HCT116 (cell line): ENCODE measurements at regions not wholly inside any gene's neighbourhood (a gene's known extent, or its start where the extent isn't known, plus 50 kb on each side); places are given as distances from the start of the nearest gene placed in this dataset.

Experiments
- ATAC-seq: fragments of 200-7000 bp; cut with Tn5 transposase; 2 replicates; pipeline ENCODE4 v1.9.1; 2020; ENCODE audit warnings: mild to moderate bottlenecking, moderate library complexity
- BruUV-seq: library from RNA; stranded (reverse); fragments of 400-500 nt; replicated peaks from 2 replicates; lab custom pipeline; 2021; lab: Mats Ljungman, UMichigan
- CTCF ChIA-PET: fragments of 300-600 bp; sonication (Branson Sonifier 250); formaldehyde crosslinking; loops from one replicate; lab custom pipeline; 2021; ENCODE audit warnings: antibody characterized with exemption; lab: Charles Lee
- POLR2A ChIA-PET: fragments of 300-600, 350-600 bp; sonication (Branson Sonifier 250); formaldehyde crosslinking; loops from one replicate; lab custom pipeline; 2021; ENCODE audit warnings: antibody characterized with exemption; lab: Charles Lee
- RAD21 ChIA-PET, 2 experiments: fragments of 300-600 bp; sonication (Branson Sonifier 250); formaldehyde crosslinking; loops; one replicate each; lab custom pipeline; 2023; ENCODE audit warnings: low total read pairs in 2 of 2; ENCODE audit not compliant: uncharacterized antibody in 2 of 2, unreplicated experiment in 2 of 2, low non-redundant PET in 1 of 2; lab: Charles Lee
- DNase-seq: peaks from one replicate; pipeline ENCODE4 v3.0.0-alpha.2; 2010; ENCODE audit warnings: low read depth, low spot score
- H2AFZ ChIP-seq: fragments of 200-600 bp; shearing (Covaris generic), sonication (generic); 2 replicates; pipeline ENCODE4 v1.6.1; 2017; ENCODE audit warnings: low read depth, mixed run types, mixed read lengths, antibody characterized with exemption, low read length; ENCODE audit not compliant: poor library complexity, severe bottlenecking
- H3K27ac ChIP-seq: 2 replicates; pipeline ENCODE4 v1.5.1; 2012; ENCODE audit warnings: low read depth, low read length
- H3K27me3 ChIP-seq: fragments of 200-600 bp; sonication (generic); 2 replicates; pipeline ENCODE4 v1.6.1; 2016; ENCODE audit warnings: mixed run types, low read length, mixed read lengths; ENCODE audit not compliant: insufficient read depth
- H3K36me3 ChIP-seq, 2 experiments: fragments of 200-500 bp in 1 of 2; fragments of 200-600 bp in 1 of 2; sonication (Bioruptor generic) in 1 of 2; sonication (generic) in 1 of 2; 2 replicates each; pipeline versions ENCODE4 v1.5.1 to v1.6.1; 2014 to 2016; ENCODE audit warnings: low read length in 2 of 2, inconsistent platforms in 1 of 2, mixed read lengths in 1 of 2, mixed run types in 1 of 2; ENCODE audit not compliant: insufficient read depth in 2 of 2, control insufficient read depth in 1 of 2
- H3K4me1 ChIP-seq, 2 experiments: fragments of 200-600 bp in 1 of 2; sonication (generic) in 1 of 2; 2 replicates each; pipeline versions ENCODE4 v1.5.1 to v1.6.1; 2012 to 2017; ENCODE audit warnings: low read length in 2 of 2, inconsistent platforms in 1 of 2, mild to moderate bottlenecking in 1 of 2, mixed read lengths in 1 of 2, mixed run types in 1 of 2, moderate library complexity in 1 of 2; ENCODE audit not compliant: insufficient read depth in 2 of 2, control insufficient read depth in 1 of 2
- H3K4me2 ChIP-seq: fragments of 200-600 bp; sonication (generic); 2 replicates; pipeline ENCODE4 v1.6.1; 2017; ENCODE audit warnings: mixed run types, low read length, mixed read lengths
- H3K4me3 ChIP-seq, 2 experiments: fragments of 200-600 bp in 1 of 2; sonication (generic) in 1 of 2; replicated peaks in 1 of 2; 2 replicates each; pipeline ENCODE4 v1.5.1; 2011 to 2016; ENCODE audit warnings: low read length in 2 of 2, control low read depth in 1 of 2, low read depth in 1 of 2, mild to moderate bottlenecking in 1 of 2, mixed read lengths in 1 of 2, mixed run types in 1 of 2
- H3K79me2 ChIP-seq: fragments of 200-600 bp; sonication (generic); 2 replicates; pipeline ENCODE4 v1.6.1; 2017; ENCODE audit warnings: mild to moderate bottlenecking, mixed run types, low read length, moderate library complexity, mixed read lengths; ENCODE audit not compliant: insufficient read depth
- H3K9ac ChIP-seq: fragments of 200-600 bp; sonication (generic); 2 replicates; pipeline ENCODE4 v1.6.1; 2016; ENCODE audit warnings: low read length, mixed read lengths
- H3K9me2 ChIP-seq: fragments of 200-600 bp; sonication (generic), shearing (Covaris generic); 2 replicates; pipeline ENCODE4 v1.6.1; 2017; ENCODE audit warnings: mixed run types, mild to moderate bottlenecking, moderate library complexity; ENCODE audit not compliant: insufficient read depth
- H3K9me3 ChIP-seq, 2 experiments: fragments of 200-500 bp in 1 of 2; fragments of 200-600 bp in 1 of 2; sonication (Bioruptor generic) in 1 of 2; sonication (generic) in 1 of 2; 2 replicates each; pipeline ENCODE4 v1.6.1; 2014 to 2017; ENCODE audit warnings: low read length in 2 of 2, mixed read lengths in 2 of 2, inconsistent platforms in 1 of 2, low read depth in 1 of 2, mild to moderate bottlenecking in 1 of 2, mixed run types in 1 of 2, moderate library complexity in 1 of 2; ENCODE audit not compliant: control insufficient read depth in 1 of 2, insufficient read depth in 1 of 2
- H4K20me1 ChIP-seq: fragments of 200-600 bp; sonication (generic), shearing (Covaris generic); 2 replicates; pipeline ENCODE4 v1.6.1; 2017; ENCODE audit warnings: mixed run types, mild to moderate bottlenecking, moderate library complexity; ENCODE audit not compliant: insufficient read depth
- CTCF ChIP-seq, 3 experiments: fragments of 200-600 bp in 1 of 3; sonication (generic) in 1 of 3; IDR thresholded peaks in 2 of 3; conservative IDR thresholded peaks in 1 of 3; 2 replicates each; pipeline ENCODE4 v1.5.1; 2012 to 2017; ENCODE audit warnings: low read depth in 2 of 3, low read length in 2 of 3, antibody characterized with exemption in 1 of 3, borderline replicate concordance in 1 of 3, control low read depth in 1 of 3, mild to moderate bottlenecking in 1 of 3, mixed read lengths in 1 of 3, mixed run types in 1 of 3, moderate library complexity in 1 of 3; ENCODE audit not compliant: insufficient read depth in 1 of 3
- JUND ChIP-seq: IDR thresholded peaks from 2 replicates; pipeline ENCODE4 v1.6.1; 2012
- RAD21 ChIP-seq: IDR thresholded peaks from 2 replicates; pipeline ENCODE4 v1.6.1; 2012; ENCODE audit warnings: low read depth, mild to moderate bottlenecking
- ZNF274 ChIP-seq: fragments of 200-500 bp; sonication (Bioruptor generic); IDR thresholded peaks from 2 replicates; pipeline ENCODE4 v1.6.1; 2014; ENCODE audit warnings: mild to moderate bottlenecking, low read depth, low read length, inconsistent platforms
- intact Hi-C: fragments of 100-400 bp; cut with micrococcal nuclease; formaldehyde crosslinking; loops from 2 replicates; pipeline ENCODE4 v1.10.0; 2022
- TF ChIP-seq, protein P1 (sequence below): IDR thresholded peaks from 2 replicates; pipeline ENCODE4 v1.6.1; 2012; ENCODE audit warnings: low read depth

DNA sequence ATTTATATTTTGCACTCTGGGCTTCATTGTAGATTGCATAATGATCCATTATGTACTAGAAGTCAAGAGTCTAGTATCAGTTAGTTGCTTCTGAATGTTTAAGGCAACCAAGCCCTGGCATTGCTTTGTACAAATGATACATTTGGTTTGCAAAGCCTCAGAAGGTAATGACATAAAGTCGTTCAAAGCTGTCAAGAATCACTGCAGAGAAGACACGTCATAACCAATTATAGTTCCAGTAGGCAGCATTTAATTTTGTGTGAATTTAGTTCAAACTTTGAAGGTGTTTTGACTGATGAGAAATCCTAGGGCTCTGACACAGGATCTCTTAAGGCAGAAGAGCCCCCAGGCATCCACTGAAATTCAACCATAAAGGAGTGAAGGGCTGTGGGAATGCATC, 163.0 kb upstream of the KRR1 start:
- H3K9ac ChIP-seq: no peak overlapping the region
- no peak for TF ChIP-seq ZNF274
- no peak for TF ChIP-seq CTCF (IDR thresholded peaks at IDR 0.05 in 2 of 3, conservative IDR thresholded peaks at IDR 0.05 in 1 of 3; ENCODE audit: borderline replicate concordance in 1 of 3, insufficient read depth in 1 of 3, low read depth in 2 of 3, low read length in 2 of 3)
- TF ChIP-seq, protein P1, sequence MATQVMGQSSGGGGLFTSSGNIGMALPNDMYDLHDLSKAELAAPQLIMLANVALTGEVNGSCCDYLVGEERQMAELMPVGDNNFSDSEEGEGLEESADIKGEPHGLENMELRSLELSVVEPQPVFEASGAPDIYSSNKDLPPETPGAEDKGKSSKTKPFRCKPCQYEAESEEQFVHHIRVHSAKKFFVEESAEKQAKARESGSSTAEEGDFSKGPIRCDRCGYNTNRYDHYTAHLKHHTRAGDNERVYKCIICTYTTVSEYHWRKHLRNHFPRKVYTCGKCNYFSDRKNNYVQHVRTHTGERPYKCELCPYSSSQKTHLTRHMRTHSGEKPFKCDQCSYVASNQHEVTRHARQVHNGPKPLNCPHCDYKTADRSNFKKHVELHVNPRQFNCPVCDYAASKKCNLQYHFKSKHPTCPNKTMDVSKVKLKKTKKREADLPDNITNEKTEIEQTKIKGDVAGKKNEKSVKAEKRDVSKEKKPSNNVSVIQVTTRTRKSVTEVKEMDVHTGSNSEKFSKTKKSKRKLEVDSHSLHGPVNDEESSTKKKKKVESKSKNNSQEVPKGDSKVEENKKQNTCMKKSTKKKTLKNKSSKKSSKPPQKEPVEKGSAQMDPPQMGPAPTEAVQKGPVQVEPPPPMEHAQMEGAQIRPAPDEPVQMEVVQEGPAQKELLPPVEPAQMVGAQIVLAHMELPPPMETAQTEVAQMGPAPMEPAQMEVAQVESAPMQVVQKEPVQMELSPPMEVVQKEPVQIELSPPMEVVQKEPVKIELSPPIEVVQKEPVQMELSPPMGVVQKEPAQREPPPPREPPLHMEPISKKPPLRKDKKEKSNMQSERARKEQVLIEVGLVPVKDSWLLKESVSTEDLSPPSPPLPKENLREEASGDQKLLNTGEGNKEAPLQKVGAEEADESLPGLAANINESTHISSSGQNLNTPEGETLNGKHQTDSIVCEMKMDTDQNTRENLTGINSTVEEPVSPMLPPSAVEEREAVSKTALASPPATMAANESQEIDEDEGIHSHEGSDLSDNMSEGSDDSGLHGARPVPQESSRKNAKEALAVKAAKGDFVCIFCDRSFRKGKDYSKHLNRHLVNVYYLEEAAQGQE: no peak
- no peak for TF ChIP-seq RAD21
- no peak for TF ChIP-seq JUND
- TF ChIP-seq, all 23 proteins: peak for 0
- Histone ChIP-seq H3K9me2 (no peaks in the 10 kb centered on the region), H2AFZ (no peak overlapping the region), H3K79me2 (no peaks in the 10 kb centered on the region), H3K4me1 (peaks cover 11 to 13% of the 10 kb centered on the region in 2 experiments; a peak in 2 of 4 replicates), H3K9me3 (no peaks in the 10 kb centered on the region), H3K36me3 (no peaks in the 10 kb centered on the region), H3K4me3 (no peak overlapping the region), H3K27me3 (no peaks in the 10 kb centered on the region), H3K4me2 (no peak overlapping the region), H4K20me1 (no peaks in the 10 kb centered on the region), H3K27ac (no peak overlapping the region)
- ChIA-PET POLR2A (no interaction called here), CTCF (no interaction called here), RAD21 (no interaction called here)
- intact Hi-C loops: no loop called here
- ATAC-seq: no peak
- BruUV-seq: no TSS peak
- no peak for DNase-seq
